Upper lobe of left lung (tissue), 6 donors: ENCODE measurements at regions not wholly inside any gene's neighbourhood (a gene's known extent, or its start where the extent isn't known, plus 50 kb on each side); places are given as distances from the start of the nearest gene placed in this dataset.

Experiments used
- ATAC-seq, 2 donors: fragments of 200-7000 bp; cut with Tn5 transposase; one replicate each; pipeline ENCODE4 v1.9.1; 2022; ENCODE audit warnings: mild to moderate bottlenecking in 2 of 2, moderate library complexity in 2 of 2; ENCODE audit not compliant: low FRiP score in 2 of 2
- DNase-seq, 2 donors: peaks; one replicate each; pipeline ENCODE4 v3.0.0-alpha.2; 2019 to 2020
- H3K27ac ChIP-seq, 4 donors: fragments of 200-600 bp; sonication (generic); one replicate each; pipeline ENCODE4 v1.5.1; 2016 to 2019
- H3K27me3 ChIP-seq, 4 donors: fragments of 200-600 bp; sonication (generic); one replicate each; pipeline ENCODE4 v1.5.1; 2017 to 2019
- H3K36me3 ChIP-seq, 4 donors: fragments of 200-600 bp; sonication (generic); one replicate each; pipeline ENCODE4 v1.5.1; 2016 to 2019
- H3K4me1 ChIP-seq, 4 donors: fragments of 200-600 bp; sonication (generic); one replicate each; pipeline ENCODE4 v1.5.1; 2018 to 2019
- H3K4me3 ChIP-seq, 4 donors: fragments of 200-600 bp; sonication (generic); one replicate each; pipeline ENCODE4 v1.5.1; 2017 to 2019; ENCODE audit warnings: mild to moderate bottlenecking in 2 of 4, moderate library complexity in 1 of 4
- H3K9me3 ChIP-seq, 4 donors: fragments of 200-600 bp; sonication (generic); one replicate each; pipeline ENCODE4 v1.5.1; 2018 to 2019
- CTCF ChIP-seq, 6 experiments: fragments of 450-650 bp in 4 of 6; fragments of 200-600 bp in 2 of 6; sonication (generic) in 2 of 6; IDR thresholded peaks; one replicate each; pipeline ENCODE4 v1.5.1; 2016 to 2019; ENCODE audit warnings: antibody characterized with exemption in 6 of 6
- EP300 ChIP-seq, 4 donors: sonication (generic); formaldehyde crosslinking; IDR thresholded peaks; one replicate each; pipeline ENCODE4 v1.5.1; 2017; ENCODE audit warnings: antibody characterized with exemption in 4 of 4, control low read depth in 2 of 4
- POLR2A ChIP-seq, 4 donors: fragments of 450-650 bp; IDR thresholded peaks; one replicate each; pipeline ENCODE4 v1.5.1; 2016 to 2017; ENCODE audit warnings: antibody characterized with exemption in 4 of 4, mild to moderate bottlenecking in 2 of 4
- POLR2AphosphoS5 ChIP-seq, 2 donors: sonication (generic); formaldehyde crosslinking; IDR thresholded peaks; one replicate each; pipeline ENCODE4 v1.5.1; 2017; ENCODE audit warnings: antibody characterized with exemption in 2 of 2
- WGBS, 2 donors: methylation state at CpG; one replicate each; pipeline ENCODE4 v1.1.5; 2017 to 2018; 5-methylcytosine and 5-hydroxymethylcytosine counted together
- small RNA-seq, 4 donors: library from RNA; depleted of rRNA; stranded (forward); fragments of <200 nt; gene quantifications; one replicate each; pipeline ENCODE3, GENCODE V24; 2016
- donor health status: DM: no; HTN: no; CAD: no; lungs with moderate emphysema.
- donor health status: DM: no; HTN: yes; CAD: no; lungs with severe emphysema.

DNA sequence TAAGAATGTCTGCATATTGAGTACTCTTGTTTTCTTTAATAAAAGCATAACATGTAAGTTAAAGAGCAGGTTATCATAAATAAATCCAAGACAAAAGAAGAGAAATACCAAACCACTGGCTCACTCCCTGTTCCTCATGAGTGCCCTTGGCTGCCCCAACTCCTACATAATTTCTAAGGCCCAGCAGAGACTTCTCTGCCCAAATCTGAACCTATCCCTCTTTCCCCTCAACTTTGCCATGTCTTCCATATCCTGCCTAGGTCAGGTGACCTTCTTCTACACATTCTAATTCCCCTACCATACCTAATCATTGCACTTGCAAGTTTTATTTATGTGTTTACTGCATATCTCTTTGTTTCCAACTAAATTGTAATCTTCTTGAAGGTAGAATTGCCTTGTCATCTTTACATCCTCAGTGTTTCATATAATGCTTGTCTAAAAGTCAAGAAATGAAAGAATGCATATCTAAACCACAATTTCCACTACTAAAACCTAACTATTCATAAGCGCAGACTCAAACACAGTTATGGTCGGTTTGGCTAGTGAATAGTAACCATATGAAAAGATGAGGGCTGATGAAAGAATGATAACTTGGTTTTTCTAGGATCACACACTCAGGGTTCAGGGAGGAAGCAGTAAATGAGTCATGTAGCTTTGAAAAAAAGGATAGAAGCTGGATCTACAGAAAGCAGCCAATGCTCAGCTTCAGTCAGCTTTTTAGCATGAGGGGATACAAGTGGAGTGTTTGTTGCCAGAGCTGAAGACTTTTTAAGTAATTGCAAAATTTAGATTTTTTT lies 53.3 kb upstream of the EYA4 start:
- no peaks in the 10 kb centered on the region for H3K27me3 ChIP-seq
- no peak for DNase-seq
- WGBS, 2 donors: 86 to 88% methylated on average over 2 of the region's 2 CpGs
- TF ChIP-seq POLR2A (IDR thresholded peaks at IDR 0.05) (no peak), CTCF (IDR thresholded peaks at IDR 0.05) (no peak), POLR2AphosphoS5 (IDR thresholded peaks at IDR 0.05) (no peak), EP300 (IDR thresholded peaks at IDR 0.05) (no peak)
- no peaks in the 10 kb centered on the region for H3K9me3 ChIP-seq
- H3K27ac ChIP-seq: no peak overlapping the region
- H3K4me1 ChIP-seq: no peaks in the 10 kb centered on the region
- no peak overlapping the region for H3K4me3 ChIP-seq
- ATAC-seq: no peak
- H3K36me3 ChIP-seq: no peaks in the 10 kb centered on the region

GRCh38 chr6:133190912-133191311 lies 50.2 kb upstream of the EYA4 start:
- no peak for ATAC-seq
- 66 to 78% methylated on average over 3 of the region's 3 CpGs for WGBS, 2 donors
- no peak for DNase-seq
- Histone ChIP-seq H3K36me3 (no peaks in the 10 kb centered on the region), H3K4me3 (no peak overlapping the region), H3K9me3 (no peaks in the 10 kb centered on the region), H3K4me1 (no peaks in the 10 kb centered on the region), H3K27ac (no peak overlapping the region), H3K27me3 (no peaks in the 10 kb centered on the region)
- TF ChIP-seq POLR2AphosphoS5 (IDR thresholded peaks at IDR 0.05) (no peak), EP300 (IDR thresholded peaks at IDR 0.05) (no peak), CTCF (IDR thresholded peaks at IDR 0.05) (no peak), POLR2A (IDR thresholded peaks at IDR 0.05) (no peak)

DNA sequence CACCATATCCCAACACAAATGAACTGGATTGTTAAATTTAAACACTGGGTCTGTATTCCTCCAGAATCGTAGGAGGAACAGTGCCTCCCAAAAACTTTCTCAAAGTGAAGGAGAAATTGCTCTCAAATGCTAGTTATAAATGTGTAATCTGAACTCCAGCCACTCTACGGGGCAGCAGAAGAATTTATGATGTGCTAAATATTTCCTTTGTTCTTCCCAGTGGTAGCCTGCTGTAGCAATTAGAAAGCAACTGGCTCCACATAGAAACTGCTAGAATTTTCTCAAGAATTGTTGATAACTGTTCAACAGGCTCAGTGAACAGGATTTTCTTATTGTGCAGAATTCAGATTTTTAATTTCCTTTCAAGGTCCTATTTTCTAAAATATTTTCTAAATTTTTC lies 49.8 kb upstream of the EYA4 start:
- no peaks in the 10 kb centered on the region for H3K4me1 ChIP-seq
- no peak overlapping the region for H3K4me3 ChIP-seq
- no peaks in the 10 kb centered on the region for H3K27me3 ChIP-seq
- no peak overlapping the region for H3K27ac ChIP-seq
- no peak for TF ChIP-seq POLR2A (IDR thresholded peaks at IDR 0.05)
- no peak for TF ChIP-seq EP300 (IDR thresholded peaks at IDR 0.05)
- no peak for TF ChIP-seq POLR2AphosphoS5 (IDR thresholded peaks at IDR 0.05)
- TF ChIP-seq CTCF (IDR thresholded peaks at IDR 0.05): no peak
- no peaks in the 10 kb centered on the region for H3K9me3 ChIP-seq
- DNase-seq: no peak
- no peaks in the 10 kb centered on the region for H3K36me3 ChIP-seq
- WGBS, 2 donors: 26 to 52% methylated on average over 2 of the region's 2 CpGs
- no peak for ATAC-seq

Small RNA genes in the stretch of these regions (small RNA-seq; reads per million reads assigned to genes)
- gene MTCYBP4: 0 reads per million in 4 donors
